Posterior cingulate gyrus (tissue), 11 donors: ENCODE measurements at regions not wholly inside any gene's neighbourhood (a gene's known extent, or its start where the extent isn't known, plus 50 kb on each side); places are given as distances from the start of the nearest gene placed in this dataset.
"Not testable (repeated sequence)": the region's sequence is repeated elsewhere in the genome, so short reads cannot be mapped to it uniquely, and the experiment has no call there.

Source experiments
- DNase-seq, 10 donors: peaks; one replicate each; pipeline versions ENCODE4 v3.0.0 to v3.0.0-alpha.2; 2020 to 2021; ENCODE audit warnings: mixed read lengths in 3 of 10
- intact Hi-C: fragments of 100-400 bp; cut with DNase I; formaldehyde crosslinking; loops from one replicate; pipeline ENCODE4 v1.15.1; 2023

GRCh38 chrX:78822157-78822690 lies 74.7 kb downstream of the LPAR4 start:
- intact Hi-C loops = no loop called here
- DNase-seq = no peak

GRCh38 chrX:78831523-78831922 lies 84.0 kb downstream of the LPAR4 start:
- intact Hi-C loops = no loop called here
- DNase-seq = no peak

- DNase-seq = no peak
- intact Hi-C loops = no loop called here
Measured at GRCh38 chrX:78838709-78839108, 91.2 kb downstream of the LPAR4 start.

GRCh38 chrX:78839711-78840110 lies 92.2 kb downstream of the LPAR4 start:
- intact Hi-C loops = no loop called here
- peak in 1 of 10 donors; percentile 14 for DNase-seq

GRCh38 chrX:78844218-78844617 lies 96.7 kb downstream of the LPAR4 start:
- intact Hi-C loops = not testable (repeated sequence)
- peak in 1 of 10 donors; percentile 12 for DNase-seq

GRCh38 chrX:78881248-78881647 lies 63.9 kb upstream of the P2RY10 start:
- intact Hi-C loops = loop anchor here (10.0 kb wide), 1 partner anchor 326 kb away; no protein-coding TSS in a partner anchor
- DNase-seq = not testable (repeated sequence)

GRCh38 chrX:78886550-78886949 lies 58.6 kb upstream of the P2RY10 start:
- intact Hi-C loops = loop anchor here (10.0 kb wide), 1 partner anchor 332 kb away; no protein-coding TSS in a partner anchor
- no peak for DNase-seq
